ENCODE measurements at regions not wholly inside any gene's neighbourhood (a gene's known extent, or its start where the extent isn't known, plus 50 kb on each side); places are given as distances from the start of the nearest gene placed in this dataset.

DNA sequence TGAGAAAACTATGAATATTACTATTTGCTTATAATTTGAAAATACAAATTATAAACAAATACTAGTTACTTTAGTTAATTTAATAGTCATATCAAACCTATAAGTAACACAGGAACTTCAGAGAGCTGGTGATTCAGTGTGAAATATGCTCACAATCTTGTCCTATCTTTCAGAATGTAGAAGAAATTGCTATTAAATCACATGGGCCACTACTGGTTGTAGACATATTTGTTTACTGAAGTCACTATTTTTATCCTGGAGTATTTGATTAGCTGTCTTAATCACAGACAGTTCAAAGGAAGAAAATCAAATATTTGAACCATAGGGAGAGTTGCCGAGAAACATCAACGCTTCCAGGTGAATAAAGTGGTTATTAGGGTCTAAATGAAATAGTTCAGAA, 187.6 kb upstream of the ANO3 start:
- TF ChIP-seq, protein P1, sequence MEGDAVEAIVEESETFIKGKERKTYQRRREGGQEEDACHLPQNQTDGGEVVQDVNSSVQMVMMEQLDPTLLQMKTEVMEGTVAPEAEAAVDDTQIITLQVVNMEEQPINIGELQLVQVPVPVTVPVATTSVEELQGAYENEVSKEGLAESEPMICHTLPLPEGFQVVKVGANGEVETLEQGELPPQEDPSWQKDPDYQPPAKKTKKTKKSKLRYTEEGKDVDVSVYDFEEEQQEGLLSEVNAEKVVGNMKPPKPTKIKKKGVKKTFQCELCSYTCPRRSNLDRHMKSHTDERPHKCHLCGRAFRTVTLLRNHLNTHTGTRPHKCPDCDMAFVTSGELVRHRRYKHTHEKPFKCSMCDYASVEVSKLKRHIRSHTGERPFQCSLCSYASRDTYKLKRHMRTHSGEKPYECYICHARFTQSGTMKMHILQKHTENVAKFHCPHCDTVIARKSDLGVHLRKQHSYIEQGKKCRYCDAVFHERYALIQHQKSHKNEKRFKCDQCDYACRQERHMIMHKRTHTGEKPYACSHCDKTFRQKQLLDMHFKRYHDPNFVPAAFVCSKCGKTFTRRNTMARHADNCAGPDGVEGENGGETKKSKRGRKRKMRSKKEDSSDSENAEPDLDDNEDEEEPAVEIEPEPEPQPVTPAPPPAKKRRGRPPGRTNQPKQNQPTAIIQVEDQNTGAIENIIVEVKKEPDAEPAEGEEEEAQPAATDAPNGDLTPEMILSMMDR (IDR thresholded peaks at IDR 0.05), result no peak
- TF ChIP-seq POLR2A (IDR thresholded peaks at IDR 0.05), result no peak
